Mononuclear cell (primary cell): ENCODE measurements at regions not wholly inside any gene's neighbourhood (a gene's known extent, or its start where the extent isn't known, plus 50 kb on each side); places are given as distances from the start of the nearest gene placed in this dataset.

Experiments
- H3K27me3 ChIP-seq: 2 replicates; pipeline ENCODE4 v1.6.0; 2011; ENCODE audit warnings: low read length, control low read depth; ENCODE audit not compliant: insufficient read depth
- H3K4me1 ChIP-seq: 2 replicates; pipeline ENCODE4 v1.5.1; 2011; ENCODE audit warnings: mild to moderate bottlenecking, low read length, control low read depth; ENCODE audit not compliant: insufficient read depth
- H3K4me3 ChIP-seq: 2 replicates; pipeline ENCODE4 v1.5.1; 2011; ENCODE audit warnings: mild to moderate bottlenecking, low read length, moderate library complexity
- H3K9me3 ChIP-seq: 2 replicates; pipeline ENCODE4 v1.5.1; 2011; ENCODE audit warnings: low read depth, mild to moderate bottlenecking, control low read depth, low read length

DNA sequence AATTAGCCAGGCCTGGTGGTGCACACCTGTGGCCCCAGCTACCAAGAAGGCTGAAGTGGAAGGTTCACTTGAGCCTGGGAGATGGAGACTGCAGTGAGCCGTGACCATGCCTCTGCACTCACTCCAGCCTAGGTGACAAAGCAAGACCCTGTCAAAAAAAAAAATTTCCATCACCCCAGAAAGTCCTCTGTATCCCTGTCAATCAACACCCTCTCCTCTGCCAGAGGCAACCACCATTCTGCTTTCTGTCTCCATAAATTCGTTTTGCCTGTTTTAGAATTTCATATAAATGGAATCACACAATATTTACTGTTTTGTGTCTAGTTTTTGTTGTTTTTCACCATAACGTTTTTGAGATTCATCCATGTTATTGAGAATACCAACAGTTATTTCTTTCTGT lies 141.6 kb upstream of the SLC45A1 start:
- peaks cover 11% of the 10 kb centered on the region for H3K9me3 ChIP-seq
- H3K4me1 ChIP-seq, result no peaks in the 10 kb centered on the region
- no peaks in the 10 kb centered on the region for H3K27me3 ChIP-seq
- no peak overlapping the region for H3K4me3 ChIP-seq

DNA sequence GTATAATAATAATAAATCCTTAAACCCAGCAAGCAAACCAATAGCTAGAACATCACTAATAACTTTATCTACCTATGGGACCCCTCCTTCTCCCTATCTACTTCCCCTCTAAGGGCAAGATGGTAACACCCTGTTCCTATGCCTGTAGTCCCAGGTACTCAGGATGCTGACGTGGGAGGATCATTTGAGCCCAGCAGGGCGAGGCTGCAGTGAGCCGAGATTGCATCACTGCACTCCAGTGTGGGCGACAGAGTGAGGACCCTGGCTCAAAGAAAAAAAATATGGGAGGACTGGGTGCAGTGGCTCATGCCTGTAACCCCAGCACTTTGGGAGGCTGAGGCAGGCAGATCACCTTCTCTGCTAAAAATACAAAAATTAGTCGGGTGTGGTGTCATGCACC lies 143.1 kb upstream of the SLC45A1 start:
- no peak overlapping the region for H3K4me3 ChIP-seq
- H3K4me1 ChIP-seq, result peaks cover 8% of the 10 kb centered on the region
- H3K9me3 ChIP-seq, result peaks cover 11% of the 10 kb centered on the region
- no peaks in the 10 kb centered on the region for H3K27me3 ChIP-seq

DNA sequence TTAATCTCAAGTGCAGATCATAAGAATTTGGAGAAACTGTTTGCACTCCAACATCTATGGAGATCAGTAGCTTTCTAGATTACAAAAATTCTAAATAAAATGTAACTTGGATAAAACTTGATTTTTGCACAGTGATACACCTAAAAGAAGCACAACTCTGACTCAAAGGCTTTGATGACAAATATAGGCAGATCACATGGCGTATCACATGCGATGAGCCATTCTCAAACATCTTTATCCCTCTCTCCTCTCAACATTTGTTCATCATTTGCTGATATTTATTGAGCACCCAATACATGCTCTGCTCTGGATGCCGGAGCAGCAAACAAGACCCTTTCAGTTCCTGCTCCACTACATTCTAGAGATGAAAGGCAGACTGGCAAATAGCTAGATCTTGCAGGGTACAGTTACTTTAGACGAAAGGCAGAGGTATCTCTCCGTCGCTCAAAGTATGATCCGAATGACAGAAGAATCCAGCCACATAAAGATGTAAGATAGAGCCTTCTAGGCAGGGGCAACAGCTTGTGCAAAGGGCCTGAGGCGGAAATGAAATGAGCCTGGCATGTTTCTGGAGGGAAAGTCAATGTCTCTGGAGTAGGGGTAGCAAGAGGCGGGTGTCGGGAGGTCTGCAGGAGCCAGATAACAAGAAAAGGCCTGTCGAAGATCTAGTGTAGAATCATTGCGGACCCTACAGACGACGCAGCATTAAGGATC lies 145.8 kb upstream of the ERRFI1 start:
- Histone ChIP-seq H3K4me3 (no peak overlapping the region), H3K27me3 (no peaks in the 10 kb centered on the region), H3K4me1 (peaks cover 19% of the 10 kb centered on the region), H3K9me3 (no peaks in the 10 kb centered on the region)

DNA sequence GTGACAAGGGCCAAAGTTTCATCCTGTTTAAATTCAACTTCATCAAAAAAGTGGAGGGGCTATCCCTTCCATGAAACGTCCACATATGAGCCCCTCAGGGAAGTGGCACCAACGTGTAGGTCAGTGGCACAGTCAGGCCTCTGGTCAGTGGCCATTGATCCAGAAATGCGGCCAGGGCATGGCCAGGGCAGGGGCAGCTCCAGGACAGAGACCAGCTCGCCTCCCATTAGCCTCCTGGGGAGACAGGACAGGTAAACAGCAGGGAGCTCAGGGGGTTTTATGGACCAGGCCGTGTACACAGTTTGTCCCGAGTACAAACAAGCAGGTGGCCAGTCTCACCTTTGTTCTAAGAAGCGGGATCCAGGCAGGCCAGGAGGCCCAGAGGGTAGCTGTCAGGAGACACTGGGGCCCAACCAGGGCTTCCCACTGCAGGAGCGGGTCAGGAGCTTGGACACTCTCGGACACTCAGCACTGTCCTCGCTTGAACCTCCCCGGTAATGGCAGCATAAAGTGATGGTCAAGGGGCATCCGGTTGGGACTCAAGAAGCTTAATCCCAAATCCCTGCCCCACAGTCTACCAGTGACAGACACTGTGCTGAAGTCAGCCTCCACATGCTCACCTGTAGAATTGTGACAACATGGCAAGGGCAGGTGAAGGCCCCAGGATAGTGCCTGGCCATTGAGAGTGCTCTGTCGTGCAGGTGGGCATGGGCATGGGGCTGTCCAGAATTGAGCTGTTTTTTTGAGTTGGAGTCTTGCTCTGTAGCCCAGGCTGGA lies 144.1 kb upstream of the ERRFI1 start:
- Histone ChIP-seq H3K4me3 (no peak overlapping the region), H3K27me3 (no peaks in the 10 kb centered on the region)

DNA sequence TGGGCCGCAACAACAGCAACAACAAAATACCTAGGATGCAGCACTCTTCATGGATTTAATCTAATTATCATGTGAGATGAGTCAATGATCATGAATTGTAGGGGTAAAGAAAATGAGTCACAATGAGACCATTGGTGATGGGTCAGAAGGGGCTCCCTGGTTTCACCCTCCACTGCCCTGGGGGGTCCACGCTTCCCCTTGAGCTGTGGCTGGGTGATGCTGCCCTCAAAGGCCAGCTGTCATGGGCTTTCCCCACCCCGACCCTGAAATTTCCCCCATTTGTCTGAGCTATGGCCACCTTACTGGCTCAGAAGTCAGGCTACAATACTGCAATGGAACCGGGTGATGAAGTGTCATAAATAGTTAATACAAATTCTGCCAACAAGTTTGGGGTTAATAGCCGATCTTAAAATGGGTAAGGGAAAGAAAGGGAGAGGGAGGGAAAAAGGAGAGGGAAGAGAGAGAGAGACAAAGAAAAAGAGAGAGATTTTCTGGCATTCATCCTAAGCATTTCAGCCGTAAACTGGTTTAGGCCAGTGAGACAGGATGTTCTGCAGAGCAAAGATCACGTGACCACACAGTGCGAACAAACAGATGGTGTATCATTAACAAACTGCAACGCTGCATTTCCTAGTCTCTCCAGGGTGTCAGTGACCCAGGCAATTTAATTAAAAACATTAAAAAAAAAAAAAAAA lies 143.4 kb upstream of the ERRFI1 start:
- Histone ChIP-seq H3K4me1 (peaks cover 19% of the 10 kb centered on the region), H3K9me3 (no peaks in the 10 kb centered on the region), H3K4me3 (no peak overlapping the region), H3K27me3 (no peaks in the 10 kb centered on the region)

More for the DNA sequence above, 144.1 kb upstream of the ERRFI1 start:
- peaks cover 19% of the 10 kb centered on the region for H3K4me1 ChIP-seq
- H3K9me3 ChIP-seq, result no peaks in the 10 kb centered on the region

DNA sequence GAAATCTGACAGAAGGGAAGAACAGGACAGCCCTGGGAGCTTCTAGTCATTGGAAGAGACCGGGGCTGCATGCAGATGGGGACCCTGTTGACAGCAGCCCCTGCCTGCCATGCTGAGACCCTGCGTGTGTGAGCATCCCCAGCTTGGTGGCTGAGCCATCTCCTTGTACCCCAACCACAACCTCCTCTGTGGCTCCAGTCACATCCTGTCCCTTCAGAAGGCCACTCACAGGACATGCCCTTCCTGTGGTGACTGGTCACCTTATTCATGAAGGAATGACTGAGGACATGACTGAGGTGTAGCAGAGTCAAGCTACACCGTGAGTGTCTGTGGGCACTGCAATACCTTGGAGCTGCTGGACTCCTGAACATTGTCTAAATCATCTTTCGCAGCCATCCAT lies 141.8 kb upstream of the ERRFI1 start:
- H3K27me3 ChIP-seq, result no peaks in the 10 kb centered on the region
- H3K4me3 ChIP-seq, result no peak overlapping the region
- H3K9me3 ChIP-seq, result no peaks in the 10 kb centered on the region
- peaks cover 19% of the 10 kb centered on the region for H3K4me1 ChIP-seq

DNA sequence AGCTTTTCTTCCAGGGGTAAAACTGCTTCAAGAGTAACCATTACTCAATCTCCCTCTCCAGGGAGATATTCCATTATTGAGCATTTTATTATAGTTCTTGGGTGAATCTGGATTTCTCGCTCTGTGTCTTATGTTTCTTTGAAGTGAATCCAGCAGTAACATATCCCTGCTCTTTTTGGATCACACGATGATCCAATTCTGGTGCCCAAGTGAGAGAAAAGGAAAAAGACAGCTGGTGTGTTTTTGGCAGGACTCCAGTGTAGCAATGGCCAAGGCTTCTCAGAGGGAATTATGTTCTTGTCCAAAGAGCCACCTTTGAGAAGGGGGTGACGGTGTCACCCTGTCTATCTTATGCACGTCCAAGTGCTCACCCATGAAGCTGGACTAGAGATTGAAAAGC lies 140.3 kb upstream of the ERRFI1 start:
- Histone ChIP-seq H3K27me3 (no peaks in the 10 kb centered on the region), H3K4me1 (peaks cover 19% of the 10 kb centered on the region), H3K4me3 (no peak overlapping the region), H3K9me3 (no peaks in the 10 kb centered on the region)

DNA sequence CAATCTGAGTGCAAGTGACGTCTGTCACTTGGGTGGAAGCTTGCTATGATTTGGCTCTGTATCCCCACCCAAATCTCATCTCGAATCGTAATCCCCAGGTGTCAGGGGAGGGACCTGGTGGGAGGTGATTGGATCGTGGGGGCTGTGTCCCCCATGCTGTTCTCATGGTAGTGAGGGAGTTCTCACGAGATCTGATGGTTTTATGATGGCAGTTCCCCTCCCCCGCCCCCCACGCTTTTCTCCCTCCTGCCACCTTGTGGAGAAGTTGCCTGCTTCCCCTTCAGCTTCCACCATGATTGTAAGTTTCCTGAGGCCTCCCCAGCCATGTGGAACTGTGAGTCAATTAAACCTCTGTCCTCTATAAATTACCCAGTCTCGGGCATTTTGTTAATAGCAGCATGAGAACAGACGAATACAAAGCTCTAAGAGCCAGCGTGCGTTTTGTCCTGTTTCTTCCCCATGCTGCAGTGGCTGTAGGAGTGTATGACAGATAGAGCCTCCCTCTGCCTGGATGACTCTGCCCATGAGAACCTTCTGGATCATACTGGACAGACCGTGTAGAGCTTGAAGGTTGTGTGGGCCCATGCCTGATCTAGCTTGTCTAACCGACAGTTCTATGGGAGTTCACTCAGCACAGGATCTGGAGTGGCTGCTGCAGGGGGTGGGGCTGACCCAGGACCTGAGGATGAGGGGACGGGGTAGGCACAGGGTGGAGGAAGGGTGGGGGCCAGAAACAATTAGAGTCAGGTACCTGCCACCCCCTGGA lies 139.7 kb upstream of the ERRFI1 start:
- Histone ChIP-seq H3K27me3 (no peaks in the 10 kb centered on the region), H3K4me1 (peaks cover 19% of the 10 kb centered on the region), H3K4me3 (no peak overlapping the region), H3K9me3 (no peaks in the 10 kb centered on the region)

DNA sequence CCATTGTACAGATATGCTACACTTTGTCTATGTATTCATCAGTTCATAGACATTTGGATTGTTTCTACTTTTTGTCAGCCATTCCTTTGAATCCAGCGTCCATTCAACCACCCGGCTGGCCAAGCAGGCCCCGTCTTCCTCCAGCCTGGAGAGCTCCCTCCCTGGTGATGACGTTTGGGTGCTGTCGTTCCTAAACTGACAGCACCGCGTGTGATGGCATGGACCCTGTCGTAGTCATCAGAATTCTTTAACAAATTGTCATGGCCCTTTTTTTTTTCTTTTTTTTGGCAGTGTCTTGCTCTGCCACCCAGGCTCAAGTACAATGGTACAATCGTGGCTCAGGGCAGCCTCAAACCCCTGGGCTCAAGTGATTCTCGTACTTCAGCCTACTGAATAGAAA lies 138.6 kb upstream of the ERRFI1 start:
- H3K4me3 ChIP-seq, result no peak overlapping the region
- no peaks in the 10 kb centered on the region for H3K27me3 ChIP-seq
- peaks cover 9% of the 10 kb centered on the region for H3K4me1 ChIP-seq
- H3K9me3 ChIP-seq, result no peaks in the 10 kb centered on the region

DNA sequence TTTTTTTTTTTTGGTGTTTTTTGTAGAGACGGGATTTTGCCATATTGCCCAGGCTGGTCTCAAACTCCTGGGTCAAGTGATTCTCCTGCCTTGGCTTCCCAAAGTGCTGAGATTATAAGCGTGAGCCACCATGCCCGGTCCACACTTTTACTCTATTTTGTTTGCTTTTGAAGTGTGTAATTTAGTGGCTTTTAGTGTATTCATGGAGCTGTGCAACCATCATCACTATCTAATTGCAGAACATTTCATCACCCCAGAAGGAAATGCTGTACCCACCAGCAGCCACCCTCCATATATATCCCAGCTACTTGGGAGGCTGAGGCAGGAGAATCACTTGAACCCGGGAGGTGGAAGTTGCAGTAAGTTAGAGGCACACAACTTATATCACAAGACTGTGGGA lies 136.9 kb upstream of the ERRFI1 start:
- Histone ChIP-seq H3K4me3 (no peak overlapping the region), H3K27me3 (no peaks in the 10 kb centered on the region), H3K9me3 (no peaks in the 10 kb centered on the region), H3K4me1 (peaks cover 3% of the 10 kb centered on the region)

DNA sequence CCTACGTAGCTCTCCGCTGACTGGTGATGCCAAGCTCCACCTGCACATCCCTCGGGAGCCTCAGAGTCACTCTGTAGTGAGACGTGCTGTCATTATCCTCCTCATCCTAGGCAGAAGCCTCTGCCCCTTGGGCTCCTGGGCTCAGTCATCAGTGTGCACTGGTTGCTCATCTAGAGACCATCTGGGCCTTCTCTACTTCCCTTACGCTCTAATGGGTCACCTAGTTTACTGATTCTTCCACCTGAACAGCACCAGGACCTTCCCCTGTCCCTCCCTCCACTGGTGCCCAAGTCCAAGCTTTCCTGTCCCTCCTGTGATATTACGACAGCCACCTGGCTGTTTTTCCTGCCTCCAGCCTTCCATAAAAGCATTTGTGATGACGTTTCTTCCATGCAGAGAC lies 136.1 kb upstream of the ERRFI1 start:
- Histone ChIP-seq H3K4me1 (peaks cover 2% of the 10 kb centered on the region), H3K4me3 (no peak overlapping the region), H3K9me3 (no peaks in the 10 kb centered on the region), H3K27me3 (no peaks in the 10 kb centered on the region)

DNA sequence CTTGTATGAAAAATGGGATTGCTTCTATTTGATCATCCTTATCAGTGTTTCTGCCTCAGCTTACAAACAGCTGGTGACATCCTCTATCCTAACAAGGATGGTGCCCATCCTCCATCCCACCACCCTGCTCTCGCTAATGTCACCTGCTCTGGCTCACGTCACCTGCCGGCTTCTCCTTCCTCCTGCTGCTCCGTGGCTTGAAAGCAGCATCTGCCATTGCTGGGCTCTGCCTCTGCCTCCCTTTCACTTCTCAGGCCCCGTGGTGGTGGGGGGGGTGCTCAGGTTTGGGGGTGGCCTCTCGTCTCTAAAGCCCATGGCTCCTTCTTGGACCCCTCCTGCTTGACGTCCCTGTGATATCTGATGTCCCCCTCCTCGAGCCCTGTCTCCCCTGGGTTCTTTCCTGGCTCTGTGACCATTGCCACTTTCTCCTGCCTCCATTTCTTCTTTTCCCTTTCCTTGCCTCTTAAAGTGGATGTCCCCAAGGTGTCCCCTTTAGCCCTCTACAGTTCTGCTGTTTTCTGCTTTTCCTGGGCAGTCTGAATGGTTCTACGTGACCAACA lies 135.5 kb upstream of the ERRFI1 start:
- Histone ChIP-seq H3K4me1 (no peaks in the 10 kb centered on the region), H3K27me3 (no peaks in the 10 kb centered on the region), H3K9me3 (no peaks in the 10 kb centered on the region), H3K4me3 (no peak overlapping the region)

DNA sequence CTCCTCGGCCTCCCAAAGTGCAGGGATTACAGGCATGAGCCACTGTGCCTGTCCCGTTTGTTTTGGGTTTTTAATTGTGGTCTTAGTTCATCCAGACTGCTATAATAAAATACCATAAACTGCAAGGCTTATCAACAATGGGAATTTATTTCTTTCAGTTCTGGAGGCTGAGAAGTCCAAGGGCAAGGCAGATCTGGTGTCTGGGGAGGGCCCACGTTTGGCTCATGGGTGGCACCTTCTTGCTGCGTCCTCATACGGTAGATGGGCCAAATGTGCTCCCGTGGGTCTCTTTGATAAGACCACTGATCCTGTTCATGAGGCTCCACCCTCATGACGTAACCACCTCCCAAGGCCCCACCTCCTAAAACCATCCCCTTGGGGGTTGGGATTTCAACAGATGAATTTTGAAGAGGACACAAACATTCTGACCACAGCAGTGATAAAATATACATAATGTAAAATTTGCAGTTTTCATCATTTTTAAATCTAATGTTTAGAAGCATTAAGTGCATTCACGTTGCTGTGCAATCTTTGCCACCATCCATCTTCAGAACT lies 133.4 kb upstream of the ERRFI1 start:
- Histone ChIP-seq H3K4me3 (no peak overlapping the region), H3K9me3 (no peaks in the 10 kb centered on the region)

DNA sequence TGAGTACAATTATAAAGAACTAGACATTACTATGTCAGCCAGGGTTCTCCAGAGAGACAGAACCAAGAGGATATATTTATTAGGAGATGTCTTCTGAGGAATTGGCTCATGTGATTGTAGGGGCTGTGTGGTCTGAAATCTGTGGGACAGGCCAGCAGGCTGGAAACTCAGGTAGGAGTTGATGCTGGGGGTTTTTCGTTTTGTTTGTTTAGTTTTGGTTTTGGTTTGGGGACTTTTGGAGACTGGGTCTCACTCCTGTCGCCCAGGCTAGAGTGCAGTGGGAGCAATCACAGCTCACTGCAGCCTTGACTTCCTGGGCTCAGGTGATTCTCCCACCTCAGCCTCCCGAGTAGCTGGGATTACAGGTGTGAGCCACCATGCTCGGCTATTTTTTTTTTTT lies 132.9 kb upstream of the ERRFI1 start:
- no peaks in the 10 kb centered on the region for H3K9me3 ChIP-seq
- H3K4me3 ChIP-seq, result no peak overlapping the region
- peaks cover 2% of the 10 kb centered on the region for H3K4me1 ChIP-seq
- peaks cover 8% of the 10 kb centered on the region for H3K27me3 ChIP-seq

More for the DNA sequence above, 133.4 kb upstream of the ERRFI1 start:
- no peaks in the 10 kb centered on the region for H3K4me1 ChIP-seq
- H3K27me3 ChIP-seq, result peaks cover 8% of the 10 kb centered on the region
